Breast epithelium (tissue), 3 donors: ENCODE measurements at regions not wholly inside any gene's neighbourhood (a gene's known extent, or its start where the extent isn't known, plus 50 kb on each side); places are given as distances from the start of the nearest gene placed in this dataset.

ENCODE experiments used
- POLR2A ChIP-seq: fragments of 450-650 bp; IDR thresholded peaks from one replicate; pipeline ENCODE4 v1.6.1; 2016; ENCODE audit warnings: antibody characterized with exemption, mild to moderate bottlenecking, moderate library complexity
- POLR2AphosphoS5 ChIP-seq, 3 donors: sonication (generic); formaldehyde crosslinking; IDR thresholded peaks; one replicate each; pipeline ENCODE4 v1.6.1; 2017; ENCODE audit warnings: antibody characterized with exemption in 3 of 3
- TF ChIP-seq, protein P1 (sequence below), 3 donors: fragments of 450-650 bp; IDR thresholded peaks; one replicate each; pipeline ENCODE4 v1.5.1; 2016 to 2017; ENCODE audit warnings: antibody characterized with exemption in 3 of 3, mild to moderate bottlenecking in 3 of 3, moderate library complexity in 3 of 3

DNA sequence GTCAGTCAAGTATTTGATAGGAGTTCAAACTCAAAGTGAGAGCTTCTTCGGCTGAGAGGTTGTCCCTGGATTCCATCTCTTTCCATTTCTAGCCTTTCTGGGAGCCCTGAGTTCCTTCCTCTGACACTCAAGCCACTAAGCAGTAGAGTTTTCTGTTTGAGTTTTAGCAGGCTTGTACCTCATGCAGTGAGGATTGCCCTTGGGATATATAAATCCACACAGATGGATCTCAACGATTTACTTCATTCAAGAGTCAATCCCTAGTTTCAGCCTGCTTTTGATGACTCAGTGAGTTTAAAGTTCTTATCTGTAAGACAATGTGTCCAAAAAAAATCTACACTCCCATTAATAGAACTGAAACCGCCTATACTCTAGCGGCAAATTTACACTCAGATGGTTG, 2240.9 kb upstream of the WWC1 start:
- TF ChIP-seq, protein P1, sequence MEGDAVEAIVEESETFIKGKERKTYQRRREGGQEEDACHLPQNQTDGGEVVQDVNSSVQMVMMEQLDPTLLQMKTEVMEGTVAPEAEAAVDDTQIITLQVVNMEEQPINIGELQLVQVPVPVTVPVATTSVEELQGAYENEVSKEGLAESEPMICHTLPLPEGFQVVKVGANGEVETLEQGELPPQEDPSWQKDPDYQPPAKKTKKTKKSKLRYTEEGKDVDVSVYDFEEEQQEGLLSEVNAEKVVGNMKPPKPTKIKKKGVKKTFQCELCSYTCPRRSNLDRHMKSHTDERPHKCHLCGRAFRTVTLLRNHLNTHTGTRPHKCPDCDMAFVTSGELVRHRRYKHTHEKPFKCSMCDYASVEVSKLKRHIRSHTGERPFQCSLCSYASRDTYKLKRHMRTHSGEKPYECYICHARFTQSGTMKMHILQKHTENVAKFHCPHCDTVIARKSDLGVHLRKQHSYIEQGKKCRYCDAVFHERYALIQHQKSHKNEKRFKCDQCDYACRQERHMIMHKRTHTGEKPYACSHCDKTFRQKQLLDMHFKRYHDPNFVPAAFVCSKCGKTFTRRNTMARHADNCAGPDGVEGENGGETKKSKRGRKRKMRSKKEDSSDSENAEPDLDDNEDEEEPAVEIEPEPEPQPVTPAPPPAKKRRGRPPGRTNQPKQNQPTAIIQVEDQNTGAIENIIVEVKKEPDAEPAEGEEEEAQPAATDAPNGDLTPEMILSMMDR (IDR thresholded peaks at IDR 0.05), result no peak
- no peak for TF ChIP-seq POLR2A
- TF ChIP-seq POLR2AphosphoS5 (IDR thresholded peaks at IDR 0.05), result no peak
